ENCODE measurements at regions not wholly inside any gene's neighbourhood (a gene's known extent, or its start where the extent isn't known, plus 50 kb on each side); places are given as distances from the start of the nearest gene placed in this dataset.
"Not testable (repeated sequence)": the region's sequence is repeated elsewhere in the genome, so short reads cannot be mapped to it uniquely, and the experiment has no call there.

DNA sequence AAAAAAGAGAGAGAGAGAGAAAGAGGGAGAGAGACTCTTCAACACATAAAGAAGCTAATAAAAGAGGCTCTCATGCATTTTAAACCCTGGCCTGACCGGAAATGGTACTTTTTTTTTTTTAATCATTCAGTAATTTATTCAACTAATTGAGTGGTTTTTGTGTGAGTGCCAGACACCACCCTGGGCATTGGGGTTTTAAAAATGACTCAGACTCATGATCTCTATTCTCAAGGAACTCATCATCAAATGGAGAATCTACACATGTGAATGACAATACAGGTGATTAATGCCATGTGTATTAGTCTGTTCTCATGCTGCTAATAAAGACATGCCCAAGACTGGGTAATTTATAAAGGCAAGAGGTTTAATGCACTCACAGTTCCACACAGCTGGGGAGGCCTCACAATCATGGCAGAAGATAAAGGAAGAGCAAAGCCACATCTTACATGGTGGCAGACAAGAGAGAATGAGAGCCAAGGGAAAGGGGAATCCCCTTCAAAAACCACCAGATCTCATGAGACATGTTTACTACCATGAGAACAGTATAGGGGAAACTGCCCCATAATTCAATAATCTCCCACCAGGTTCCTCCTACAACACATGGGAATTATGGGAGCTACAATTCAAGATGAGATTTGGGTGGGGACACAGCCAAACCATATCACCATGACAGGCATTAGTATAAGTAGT, 158.5 kb upstream of the AUTS2 start:
- Histone ChIP-seq H3K27me3 (replicated peaks; ENCODE audit: control insufficient read depth, insufficient read depth, low read length) (no peaks in the 10 kb centered on the region), H3K4me3 (replicated peaks; ENCODE audit: low read depth, low read length) (no peak overlapping the region), H3K36me3 (ENCODE audit: control insufficient read depth, insufficient read depth, low read length) (no peaks in the 10 kb centered on the region)
- TF ChIP-seq, protein P1, sequence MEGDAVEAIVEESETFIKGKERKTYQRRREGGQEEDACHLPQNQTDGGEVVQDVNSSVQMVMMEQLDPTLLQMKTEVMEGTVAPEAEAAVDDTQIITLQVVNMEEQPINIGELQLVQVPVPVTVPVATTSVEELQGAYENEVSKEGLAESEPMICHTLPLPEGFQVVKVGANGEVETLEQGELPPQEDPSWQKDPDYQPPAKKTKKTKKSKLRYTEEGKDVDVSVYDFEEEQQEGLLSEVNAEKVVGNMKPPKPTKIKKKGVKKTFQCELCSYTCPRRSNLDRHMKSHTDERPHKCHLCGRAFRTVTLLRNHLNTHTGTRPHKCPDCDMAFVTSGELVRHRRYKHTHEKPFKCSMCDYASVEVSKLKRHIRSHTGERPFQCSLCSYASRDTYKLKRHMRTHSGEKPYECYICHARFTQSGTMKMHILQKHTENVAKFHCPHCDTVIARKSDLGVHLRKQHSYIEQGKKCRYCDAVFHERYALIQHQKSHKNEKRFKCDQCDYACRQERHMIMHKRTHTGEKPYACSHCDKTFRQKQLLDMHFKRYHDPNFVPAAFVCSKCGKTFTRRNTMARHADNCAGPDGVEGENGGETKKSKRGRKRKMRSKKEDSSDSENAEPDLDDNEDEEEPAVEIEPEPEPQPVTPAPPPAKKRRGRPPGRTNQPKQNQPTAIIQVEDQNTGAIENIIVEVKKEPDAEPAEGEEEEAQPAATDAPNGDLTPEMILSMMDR (IDR thresholded peaks at IDR 0.05; ENCODE audit: insufficient read depth, low read length, poor library complexity, severe bottlenecking) = no peak
- no peak for DNase-seq (ENCODE audit: extremely low read depth, insufficient read length)

DNA sequence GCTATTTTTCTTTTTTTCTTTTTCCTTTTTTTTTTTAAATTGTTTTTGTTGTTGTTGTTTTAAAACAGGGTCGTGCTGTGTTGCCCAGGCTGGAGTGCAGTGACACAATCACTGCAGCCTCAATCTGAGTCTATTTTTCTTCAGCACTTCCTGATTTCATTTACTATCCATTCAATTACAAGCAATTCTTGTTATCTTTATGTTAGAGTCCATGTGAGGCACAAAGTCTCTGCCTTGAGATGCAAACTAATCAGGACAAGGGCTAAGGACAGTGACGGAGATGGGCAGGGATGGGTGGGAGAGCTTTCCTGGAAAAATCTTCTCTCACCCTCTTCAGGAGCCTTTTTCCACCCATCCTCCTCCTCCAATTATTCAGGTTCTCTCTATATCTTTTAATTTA, 157.3 kb upstream of the AUTS2 start:
- DNase-seq (ENCODE audit: extremely low read depth, insufficient read length) = no peak
- no peaks in the 10 kb centered on the region for H3K36me3 ChIP-seq (ENCODE audit: control insufficient read depth, insufficient read depth, low read length)
- no peaks in the 10 kb centered on the region for H3K27me3 ChIP-seq (replicated peaks; ENCODE audit: control insufficient read depth, insufficient read depth, low read length)
- no peak overlapping the region for H3K4me3 ChIP-seq (replicated peaks; ENCODE audit: low read depth, low read length)
- TF ChIP-seq, protein P1 (IDR thresholded peaks at IDR 0.05; ENCODE audit: insufficient read depth, low read length, poor library complexity, severe bottlenecking) = no peak

DNA sequence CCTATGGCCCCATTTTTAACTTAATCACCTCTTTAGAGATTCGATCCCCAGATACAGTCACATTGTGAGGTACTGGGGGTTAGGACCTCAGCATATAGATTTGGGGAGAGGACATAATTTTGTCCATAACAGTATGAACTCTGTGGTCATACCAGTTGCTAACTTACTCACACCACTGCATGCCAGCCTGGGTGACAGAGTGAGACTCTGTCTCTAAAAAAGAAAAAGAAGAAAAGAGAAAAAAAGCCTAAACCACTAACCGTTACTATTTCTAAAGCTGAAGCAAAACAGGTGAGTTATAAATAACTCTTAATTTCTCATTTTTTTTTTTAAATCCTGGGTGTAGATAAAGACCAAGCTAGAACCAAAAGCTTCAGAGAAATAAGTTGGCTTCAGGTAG, 155.1 kb upstream of the AUTS2 start:
- Histone ChIP-seq H3K4me3 (replicated peaks; ENCODE audit: low read depth, low read length) (no peak overlapping the region), H3K27me3 (replicated peaks; ENCODE audit: control insufficient read depth, insufficient read depth, low read length) (no peaks in the 10 kb centered on the region), H3K36me3 (ENCODE audit: control insufficient read depth, insufficient read depth, low read length) (no peaks in the 10 kb centered on the region)
- TF ChIP-seq, protein P1 (IDR thresholded peaks at IDR 0.05; ENCODE audit: insufficient read depth, low read length, poor library complexity, severe bottlenecking) = no peak
- no peak for DNase-seq (ENCODE audit: extremely low read depth, insufficient read length)

DNA sequence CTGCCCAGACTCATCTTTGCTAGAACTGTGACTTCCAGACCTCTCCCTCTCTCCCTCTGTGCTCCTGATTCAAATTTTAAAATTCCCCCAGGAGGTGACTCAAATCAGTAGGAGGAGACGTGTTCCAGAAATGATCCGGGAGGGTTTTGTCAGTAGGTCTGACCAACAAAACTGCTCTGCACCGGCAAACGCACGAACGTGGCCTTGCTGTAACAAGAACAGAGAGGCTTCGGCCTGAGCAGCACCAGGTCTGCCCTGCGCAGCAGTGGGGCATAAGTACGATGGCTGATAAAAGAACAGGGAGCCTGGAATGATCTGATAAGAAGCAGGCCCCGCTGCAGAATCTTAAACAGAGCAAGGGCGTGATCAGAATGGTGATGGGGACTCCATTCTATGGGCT, 152.7 kb upstream of the AUTS2 start:
- no peak for DNase-seq (ENCODE audit: extremely low read depth, insufficient read length)
- Histone ChIP-seq H3K36me3 (ENCODE audit: control insufficient read depth, insufficient read depth, low read length) (no peaks in the 10 kb centered on the region), H3K27me3 (replicated peaks; ENCODE audit: control insufficient read depth, insufficient read depth, low read length) (no peaks in the 10 kb centered on the region), H3K4me3 (replicated peaks; ENCODE audit: low read depth, low read length) (no peak overlapping the region)
- TF ChIP-seq, protein P1 (IDR thresholded peaks at IDR 0.05; ENCODE audit: insufficient read depth, low read length, poor library complexity, severe bottlenecking) = no peak

DNA sequence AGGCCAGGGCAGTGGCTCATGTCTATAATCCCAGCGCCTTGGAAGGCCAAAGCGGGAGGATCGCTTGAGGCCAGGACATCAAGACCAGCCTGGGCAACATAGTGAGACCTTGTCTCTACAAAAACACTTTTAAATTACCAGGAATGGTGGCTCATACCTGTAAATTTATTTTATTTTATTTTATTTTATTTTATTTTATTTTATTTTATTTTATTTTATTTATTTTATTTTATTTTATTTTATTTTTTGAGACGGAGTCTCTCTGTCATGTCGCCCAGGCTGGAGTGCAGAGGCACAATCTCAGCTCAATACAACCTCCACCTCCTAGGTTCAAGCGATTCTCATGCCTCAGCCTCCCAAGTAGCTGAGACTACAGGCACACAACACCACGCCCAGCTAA, 152.1 kb upstream of the AUTS2 start:
- H3K27me3 ChIP-seq (replicated peaks; ENCODE audit: control insufficient read depth, insufficient read depth, low read length); H3K36me3 ChIP-seq (ENCODE audit: control insufficient read depth, insufficient read depth, low read length); DNase-seq (ENCODE audit: extremely low read depth, insufficient read length); H3K4me3 ChIP-seq (replicated peaks; ENCODE audit: low read depth, low read length): not testable (repeated sequence)

DNA sequence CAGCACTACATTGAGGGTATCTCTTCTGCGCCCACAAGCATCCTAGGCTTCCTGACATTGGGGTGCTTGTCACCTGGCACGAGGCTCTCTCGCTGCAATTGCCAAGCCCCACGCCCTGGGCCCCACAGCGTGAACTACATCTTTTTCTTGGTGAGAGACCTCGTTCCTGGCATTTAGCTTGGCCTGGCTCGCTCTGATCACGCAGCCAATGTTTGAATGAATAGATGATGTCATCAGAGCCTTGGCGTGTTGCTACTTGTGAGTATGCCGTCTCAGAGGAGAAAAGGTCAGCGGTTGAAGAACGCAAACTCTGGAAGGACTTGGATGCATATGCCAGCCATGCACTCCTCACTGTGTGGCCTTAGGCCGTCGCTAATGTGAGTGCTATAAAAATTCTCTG, 150.2 kb upstream of the AUTS2 start:
- TF ChIP-seq, protein P1 (IDR thresholded peaks at IDR 0.05; ENCODE audit: insufficient read depth, low read length, poor library complexity, severe bottlenecking) = no peak
- Histone ChIP-seq H3K36me3 (ENCODE audit: control insufficient read depth, insufficient read depth, low read length) (no peaks in the 10 kb centered on the region), H3K27me3 (replicated peaks; ENCODE audit: control insufficient read depth, insufficient read depth, low read length) (no peaks in the 10 kb centered on the region), H3K4me3 (replicated peaks; ENCODE audit: low read depth, low read length) (no peak overlapping the region)
- DNase-seq (ENCODE audit: extremely low read depth, insufficient read length) = no peak

Data from GM06990 (cell line).